ENCODE measurements at regions not wholly inside any gene's neighbourhood (a gene's known extent, or its start where the extent isn't known, plus 50 kb on each side); places are given as distances from the start of the nearest gene placed in this dataset.
A peak's percentile ranks its signal among the peaks of the same experiment; 100 is the strongest.

GRCh38 chr5:173777149-173777548 lies 111.0 kb upstream of the CPEB4 start:
- no peak for TF ChIP-seq CTCF (IDR thresholded peaks at IDR 0.05; ENCODE audit: low read length, missing control alignments)
- DNase-seq (ENCODE audit: low read depth): no peak
- no peak overlapping the region for H3K4me3 ChIP-seq (replicated peaks; ENCODE audit: low read depth, low read length)

- no peak overlapping the region for H3K4me3 ChIP-seq (replicated peaks; ENCODE audit: low read depth, low read length)
- no peak for TF ChIP-seq CTCF (IDR thresholded peaks at IDR 0.05; ENCODE audit: low read length, missing control alignments)
- no peak for DNase-seq (ENCODE audit: low read depth)
Observed at GRCh38 chr5:173777674-173778073, 110.5 kb upstream of the CPEB4 start.

- TF ChIP-seq CTCF (IDR thresholded peaks at IDR 0.05; ENCODE audit: low read length, missing control alignments): no peak
- DNase-seq (ENCODE audit: low read depth): no peak
- H3K4me3 ChIP-seq (replicated peaks; ENCODE audit: low read depth, low read length): no peak overlapping the region
Observed at GRCh38 chr5:173778152-173778782, 109.9 kb upstream of the CPEB4 start.

GRCh38 chr5:173778784-173779304 lies 109.3 kb upstream of the CPEB4 start:
- TF ChIP-seq CTCF (IDR thresholded peaks at IDR 0.05; ENCODE audit: low read length, missing control alignments): no peak
- no peak overlapping the region for H3K4me3 ChIP-seq (replicated peaks; ENCODE audit: low read depth, low read length)
- DNase-seq (ENCODE audit: low read depth): peak; percentile 35

- TF ChIP-seq CTCF (IDR thresholded peaks at IDR 0.05; ENCODE audit: low read length, missing control alignments): no peak
- no peak overlapping the region for H3K4me3 ChIP-seq (replicated peaks; ENCODE audit: low read depth, low read length)
- DNase-seq (ENCODE audit: low read depth): no peak
Observed at GRCh38 chr5:173780235-173781234, 107.6 kb upstream of the CPEB4 start.

- peak; percentile 69 for DNase-seq (ENCODE audit: low read depth)
- no peak overlapping the region for H3K4me3 ChIP-seq (replicated peaks; ENCODE audit: low read depth, low read length)
- no peak for TF ChIP-seq CTCF (IDR thresholded peaks at IDR 0.05; ENCODE audit: low read length, missing control alignments)
Observed at GRCh38 chr5:173781432-173781815, 106.7 kb upstream of the CPEB4 start.
